Fibroblast of pulmonary artery (primary cell): ENCODE measurements at regions not wholly inside any gene's neighbourhood (a gene's known extent, or its start where the extent isn't known, plus 50 kb on each side); places are given as distances from the start of the nearest gene placed in this dataset.

Experiments used
- DNase-seq: peaks from one replicate; pipeline ENCODE4 v3.0.0-alpha.2; 2010; ENCODE audit warnings: low read depth
- H3K4me3 ChIP-seq: replicated peaks from 2 replicates; pipeline ENCODE4 v1.5.1; 2011; ENCODE audit warnings: low read depth, mild to moderate bottlenecking, control low read depth, low read length, moderate library complexity
- CTCF ChIP-seq: IDR thresholded peaks from 2 replicates; pipeline ENCODE4 v1.5.1; 2011; ENCODE audit warnings: mild to moderate bottlenecking, control low read depth, low read length, inconsistent platforms; ENCODE audit errors: missing control alignments

GRCh38 chr5:81906086-81906485 lies 65.7 kb upstream of the ATG10 start:
- no peak for TF ChIP-seq CTCF
- no peak for DNase-seq
- H3K4me3 ChIP-seq = no peak overlapping the region

- TF ChIP-seq CTCF = no peak
- no peak for DNase-seq
- H3K4me3 ChIP-seq = no peak overlapping the region
These were observed 67.0 kb upstream of the ATG10 start for GRCh38 chr5:81904861-81905260.

- TF ChIP-seq CTCF = no peak
- DNase-seq = no peak
These were observed 67.7 kb upstream of the ATG10 start for GRCh38 chr5:81904166-81904565.

GRCh38 chr5:81901586-81901985 lies 70.2 kb upstream of the ATG10 start:
- TF ChIP-seq CTCF = no peak
- no peak for DNase-seq

More at GRCh38 chr5:81904166-81904565, 67.7 kb upstream of the ATG10 start:
- no peak overlapping the region for H3K4me3 ChIP-seq

GRCh38 chr5:81899123-81899522 lies 72.7 kb upstream of the ATG10 start:
- no peak overlapping the region for H3K4me3 ChIP-seq
- DNase-seq = no peak
- no peak for TF ChIP-seq CTCF

More at GRCh38 chr5:81901586-81901985, 70.2 kb upstream of the ATG10 start:
- H3K4me3 ChIP-seq = no peak overlapping the region

GRCh38 chr5:81898403-81898802 lies 73.4 kb upstream of the ATG10 start:
- no peak for DNase-seq
- no peak for TF ChIP-seq CTCF
- H3K4me3 ChIP-seq = no peak overlapping the region

- TF ChIP-seq CTCF = no peak
- no peak for DNase-seq
- no peak overlapping the region for H3K4me3 ChIP-seq
These were observed 75.1 kb upstream of the ATG10 start for GRCh38 chr5:81896764-81897163.
